ENCODE measurements at regions not wholly inside any gene's neighbourhood (a gene's known extent, or its start where the extent isn't known, plus 50 kb on each side); places are given as distances from the start of the nearest gene placed in this dataset.

DNA sequence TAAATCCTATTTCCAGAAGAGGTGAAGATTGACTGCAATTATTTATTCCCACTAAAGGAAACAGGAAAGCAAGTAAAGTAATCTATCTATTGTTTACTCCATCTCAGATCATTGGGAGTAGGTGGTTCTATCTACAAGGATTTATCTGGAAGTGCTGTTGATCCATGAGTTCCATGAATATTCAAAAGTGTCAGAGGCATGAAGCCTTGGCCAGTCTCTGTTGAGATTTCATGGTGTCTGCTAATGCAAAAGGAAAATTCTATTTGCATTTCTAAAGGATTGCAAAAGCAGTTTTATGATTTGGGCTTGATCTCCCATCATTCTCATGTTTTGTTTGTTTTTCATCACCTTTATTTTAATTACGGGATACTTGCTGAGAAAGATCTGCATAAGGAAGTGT is 102.4 kb upstream of the ST6GAL2 start:
- no peak for TF ChIP-seq TEAD4 (CRISPR knock-in tag; IDR thresholded peaks at IDR 0.05)
- TF ChIP-seq, protein P1, sequence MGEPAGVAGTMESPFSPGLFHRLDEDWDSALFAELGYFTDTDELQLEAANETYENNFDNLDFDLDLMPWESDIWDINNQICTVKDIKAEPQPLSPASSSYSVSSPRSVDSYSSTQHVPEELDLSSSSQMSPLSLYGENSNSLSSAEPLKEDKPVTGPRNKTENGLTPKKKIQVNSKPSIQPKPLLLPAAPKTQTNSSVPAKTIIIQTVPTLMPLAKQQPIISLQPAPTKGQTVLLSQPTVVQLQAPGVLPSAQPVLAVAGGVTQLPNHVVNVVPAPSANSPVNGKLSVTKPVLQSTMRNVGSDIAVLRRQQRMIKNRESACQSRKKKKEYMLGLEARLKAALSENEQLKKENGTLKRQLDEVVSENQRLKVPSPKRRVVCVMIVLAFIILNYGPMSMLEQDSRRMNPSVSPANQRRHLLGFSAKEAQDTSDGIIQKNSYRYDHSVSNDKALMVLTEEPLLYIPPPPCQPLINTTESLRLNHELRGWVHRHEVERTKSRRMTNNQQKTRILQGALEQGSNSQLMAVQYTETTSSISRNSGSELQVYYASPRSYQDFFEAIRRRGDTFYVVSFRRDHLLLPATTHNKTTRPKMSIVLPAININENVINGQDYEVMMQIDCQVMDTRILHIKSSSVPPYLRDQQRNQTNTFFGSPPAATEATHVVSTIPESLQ (CRISPR knock-in tag; IDR thresholded peaks at IDR 0.05) = no peak
